Stimulated activated CD8-positive, alpha-beta memory T cell treated with anti-CD3 and anti-CD28 coated beads, Interleukin-4, amount 100 ng/mL, for 48 hours (primary cell): ENCODE measurements at regions not wholly inside any gene's neighbourhood (a gene's known extent, or its start where the extent isn't known, plus 50 kb on each side); places are given as distances from the start of the nearest gene placed in this dataset.
"Not testable (repeated sequence)": the region's sequence is repeated elsewhere in the genome, so short reads cannot be mapped to it uniquely, and the experiment has no call there.

Source experiments
- DNase-seq: peaks from one replicate; pipeline ENCODE4 v3.0.0-alpha.2; 2020

DNA sequence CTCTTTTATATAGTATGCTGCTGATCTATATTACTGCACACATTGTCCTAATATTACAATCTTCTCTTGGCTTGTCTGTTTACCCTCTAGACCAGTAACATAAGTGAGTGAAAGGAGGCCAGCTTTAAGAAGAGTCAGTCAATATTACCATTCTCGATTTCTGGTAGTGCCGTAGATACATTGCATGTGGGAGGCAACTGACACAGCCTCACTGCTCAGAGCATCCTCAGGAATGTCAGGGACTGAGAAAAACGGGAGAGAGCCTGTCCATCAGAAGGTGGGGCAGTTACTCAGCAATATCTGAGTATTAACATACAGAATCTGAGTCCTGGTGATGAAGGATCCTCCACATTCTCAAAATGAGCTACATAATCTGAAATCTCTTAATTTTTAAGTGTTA is 259.9 kb downstream of the GJA1 start:
- no peak for DNase-seq

DNA sequence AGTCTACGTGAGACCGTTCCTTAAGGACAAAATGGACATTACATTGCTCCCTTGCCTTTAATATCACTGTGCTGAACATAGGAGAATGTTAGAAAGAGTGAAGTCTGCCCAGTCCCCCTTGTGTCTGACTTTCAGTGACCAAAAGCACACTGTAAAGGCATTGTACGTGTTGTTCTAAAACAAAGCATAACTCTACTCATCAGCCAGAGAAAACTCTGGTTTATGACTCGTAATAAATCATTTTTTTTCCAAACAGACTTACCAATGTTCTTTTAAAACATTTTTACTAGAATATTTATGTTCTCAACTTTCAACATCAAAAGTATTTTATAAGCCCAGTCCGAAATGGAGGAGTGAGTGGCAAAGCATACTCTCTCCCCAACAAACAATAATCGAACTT is 262.5 kb downstream of the GJA1 start:
- no peak for DNase-seq

DNA sequence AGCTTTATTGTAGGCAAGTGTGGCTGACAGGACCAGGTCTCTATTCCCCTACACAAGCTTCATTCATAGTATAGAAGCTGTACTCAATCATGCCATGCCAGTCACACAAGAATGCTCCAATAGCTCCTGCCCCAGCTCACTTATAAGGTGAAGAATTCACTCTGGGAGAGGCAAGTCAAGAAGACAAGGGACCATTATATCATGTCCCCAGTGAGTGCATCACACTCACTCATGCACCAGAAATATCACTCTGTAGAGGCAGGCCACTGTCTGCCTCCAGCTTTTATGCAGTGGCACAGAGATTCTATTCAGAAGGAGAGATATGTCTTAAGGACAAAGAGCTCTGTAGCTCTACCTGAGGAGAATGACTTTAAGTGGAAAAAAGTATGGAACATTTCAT is 263.2 kb downstream of the GJA1 start:
- no peak for DNase-seq

DNA sequence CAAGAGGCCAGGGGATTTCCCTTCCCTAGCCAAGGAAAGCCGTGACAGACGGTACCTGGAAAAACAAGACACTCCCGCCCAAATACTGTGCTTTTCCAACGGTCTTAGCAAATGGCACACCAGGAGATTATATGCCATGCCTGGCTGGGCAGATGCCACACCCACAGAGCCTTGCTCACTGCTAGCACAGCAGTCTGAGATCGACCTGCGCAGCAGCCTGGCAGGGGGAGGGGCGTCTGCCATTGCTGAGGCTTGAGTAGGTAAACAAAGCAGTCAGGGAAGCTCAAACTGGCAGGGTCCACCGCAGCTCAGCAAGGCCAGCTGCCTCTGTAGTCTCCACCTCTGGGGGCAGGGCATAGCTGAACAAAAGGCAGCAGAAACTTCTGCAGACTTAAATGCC is 267.7 kb downstream of the GJA1 start:
- not testable (repeated sequence) for DNase-seq

DNA sequence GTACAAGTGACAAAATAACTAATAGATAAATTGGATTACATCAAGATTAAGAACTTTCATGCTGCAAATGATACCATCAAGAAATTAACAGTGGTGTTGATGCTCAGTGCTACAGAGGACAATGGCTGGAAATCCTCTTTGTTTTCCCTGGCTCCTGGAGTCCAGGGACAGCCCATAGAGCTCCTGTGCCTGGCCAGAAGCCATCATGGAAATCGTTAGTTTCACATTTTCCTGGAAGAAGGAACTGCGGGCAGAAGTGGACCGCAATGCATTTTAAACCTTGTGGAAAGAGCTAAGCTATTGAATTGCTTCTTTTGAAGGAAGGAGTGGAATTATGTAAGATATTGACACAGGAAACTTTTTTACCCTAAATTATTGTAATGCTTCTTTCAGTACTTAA is 276.0 kb downstream of the GJA1 start:
- no peak for DNase-seq

- no peak for DNase-seq
Measured at GRCh38 chr6:121717686-121718085, 282.2 kb downstream of the GJA1 start.

- DNase-seq, result not testable (repeated sequence)
Measured at GRCh38 chr6:121720867-121721266, 285.4 kb downstream of the GJA1 start.

DNA sequence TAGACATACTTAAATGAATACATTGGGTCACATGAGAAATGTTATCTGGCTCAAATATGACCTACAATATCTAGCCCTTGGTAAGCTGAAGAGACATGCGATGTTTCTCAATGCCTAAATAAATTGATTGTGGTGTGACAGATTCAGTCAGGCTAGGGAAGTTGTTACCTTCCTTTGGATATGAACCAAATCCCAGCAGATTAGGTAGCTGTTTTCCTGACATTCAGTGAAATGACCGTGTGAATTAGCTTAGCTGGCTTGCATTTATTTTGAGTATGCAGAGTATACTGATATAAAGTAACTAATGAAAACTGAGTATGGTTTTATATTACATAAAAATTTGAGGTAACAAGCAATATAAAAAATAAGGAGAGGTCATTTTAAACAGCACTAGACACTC is 288.2 kb downstream of the GJA1 start:
- no peak for DNase-seq

DNA sequence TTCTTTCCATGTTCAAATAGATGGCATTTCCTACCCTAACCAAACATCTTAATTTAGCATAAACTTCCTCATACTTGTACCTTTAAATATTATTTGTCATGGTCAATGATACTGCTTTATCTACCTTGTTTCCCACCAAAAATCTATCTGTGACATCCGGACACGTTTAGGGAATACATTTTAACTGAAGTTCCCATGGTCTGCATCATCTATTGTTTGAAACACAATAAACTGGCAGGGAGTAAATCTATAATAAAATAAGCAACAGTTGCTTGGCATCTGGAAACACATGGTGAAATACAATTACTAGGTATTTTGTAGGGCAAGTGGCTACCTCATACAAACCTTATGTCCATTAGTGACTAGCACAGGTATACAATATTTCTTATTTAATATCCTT is 289.1 kb downstream of the GJA1 start:
- DNase-seq, result no peak

DNA sequence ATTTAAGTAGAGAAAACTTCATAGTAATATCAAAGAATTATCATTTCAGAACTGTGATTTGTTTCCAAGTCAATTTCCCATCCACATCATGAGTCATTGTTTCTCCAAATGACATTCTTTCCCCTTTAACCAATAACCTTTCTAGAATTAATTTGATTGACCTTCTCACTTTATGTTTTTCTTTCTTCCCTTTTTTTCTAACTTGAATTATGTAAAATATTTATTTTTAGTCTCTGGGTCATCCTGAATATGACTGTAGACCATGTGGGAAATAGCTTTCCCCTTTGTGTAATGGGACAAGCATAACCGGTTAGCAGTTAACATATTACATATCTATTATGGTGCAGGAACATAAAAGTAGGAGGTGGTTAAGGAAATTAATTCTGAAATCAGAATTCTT is 291.1 kb downstream of the GJA1 start:
- DNase-seq, result no peak

DNA sequence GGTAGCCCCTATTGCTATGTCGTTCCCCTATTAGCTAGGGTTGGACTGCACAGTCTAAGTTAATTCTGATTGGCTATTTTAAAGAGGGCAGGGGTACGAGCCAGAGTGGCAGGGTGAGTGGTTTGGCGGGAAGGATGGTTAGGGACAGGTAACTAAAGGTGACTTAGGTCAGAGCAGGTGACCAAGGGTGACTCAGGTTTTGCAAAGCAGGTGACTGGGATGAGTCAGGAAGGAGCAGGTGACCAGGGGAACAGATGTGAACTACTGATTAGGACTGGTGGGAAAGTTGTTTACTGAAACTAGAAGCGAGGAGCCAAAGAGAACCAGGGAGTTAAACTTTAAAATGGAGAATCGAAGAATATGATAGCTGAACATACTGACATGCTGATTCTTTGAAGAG is 295.2 kb downstream of the GJA1 start:
- DNase-seq, result no peak

- DNase-seq, result no peak
Measured at GRCh38 chr6:121731381-121731780, 295.9 kb downstream of the GJA1 start.

DNA sequence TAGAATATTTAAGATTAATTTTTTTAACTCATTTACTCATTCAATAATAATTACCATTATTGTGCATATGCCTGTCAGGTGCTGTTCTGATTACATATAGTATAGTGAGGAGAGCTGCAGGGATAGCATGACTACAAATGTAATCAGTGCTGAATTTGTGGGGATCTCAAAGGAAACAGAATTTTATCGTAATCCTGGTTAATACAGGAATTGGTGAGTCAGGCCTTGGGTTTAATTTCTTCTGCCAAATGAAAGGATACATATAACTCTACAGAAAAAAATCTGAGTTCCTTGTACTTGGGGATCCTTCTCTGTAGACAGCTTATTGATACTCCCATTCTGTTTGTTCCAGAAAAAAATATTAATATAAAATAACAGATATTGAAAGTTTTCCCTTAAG is 297.2 kb downstream of the GJA1 start:
- no peak for DNase-seq

DNA sequence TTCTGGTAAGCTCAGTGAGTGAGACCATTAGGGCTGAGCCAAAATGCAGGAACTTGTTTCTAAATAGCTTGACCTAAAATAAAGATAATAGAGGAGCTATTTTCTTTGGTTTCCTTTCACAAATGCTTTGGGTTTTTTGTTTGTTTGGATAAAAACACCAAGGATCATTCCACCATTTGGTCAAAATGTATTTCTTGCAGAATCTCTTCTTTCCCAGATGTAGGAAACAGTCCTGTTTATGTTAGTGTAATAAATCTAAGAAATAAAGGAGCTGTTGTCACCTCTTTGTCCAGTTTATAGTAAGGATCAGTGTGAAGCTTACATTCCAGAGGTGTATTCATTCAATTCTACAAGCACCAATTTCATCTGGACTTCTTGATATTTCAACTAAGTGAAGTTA is 297.8 kb downstream of the GJA1 start:
- no peak for DNase-seq

- not testable (repeated sequence) for DNase-seq
Measured at GRCh38 chr6:121740188-121740587, 304.7 kb downstream of the GJA1 start.

GRCh38 chr6:121743691-121744090 is 308.2 kb downstream of the GJA1 start:
- DNase-seq, result no peak

DNA sequence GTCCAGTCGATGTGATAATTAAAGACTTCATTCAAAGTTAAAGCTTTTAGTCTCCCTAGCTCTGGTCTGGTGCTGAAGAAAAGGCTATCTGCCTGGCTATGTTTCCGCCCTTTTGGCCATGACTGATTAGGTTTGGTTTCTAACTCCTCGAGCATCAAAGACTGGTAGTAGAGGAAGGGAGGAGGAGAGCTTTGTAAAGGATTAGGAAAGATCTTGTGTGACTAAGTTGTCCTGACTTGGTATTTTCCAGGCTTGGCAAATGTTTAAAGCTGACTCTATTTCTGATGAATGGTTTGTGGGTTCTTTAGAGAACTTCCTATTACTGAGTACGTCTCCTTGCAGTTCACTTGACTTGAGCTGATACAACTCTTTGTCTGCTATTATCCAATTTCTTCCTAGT is 312.9 kb downstream of the GJA1 start:
- DNase-seq, result no peak

DNA sequence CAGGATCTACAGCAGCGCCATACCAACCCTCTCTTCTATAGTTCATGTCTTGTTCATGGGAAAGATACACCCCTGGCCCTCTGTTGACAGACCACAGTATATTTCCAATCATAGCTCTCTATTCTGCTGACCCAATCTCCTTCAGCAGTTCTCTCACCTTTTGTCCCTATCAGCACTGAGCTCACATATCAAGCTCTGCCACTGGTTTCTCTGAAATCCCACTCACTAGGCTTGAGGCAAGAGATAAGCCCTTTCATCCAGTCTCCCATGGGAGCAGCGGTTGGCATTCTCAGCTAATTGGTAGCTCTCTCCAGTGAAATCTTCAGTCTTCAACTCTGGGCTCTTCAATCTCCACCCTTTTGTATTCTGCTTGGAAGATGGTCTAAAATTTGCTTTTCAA is 313.4 kb downstream of the GJA1 start:
- DNase-seq, result no peak

GRCh38 chr6:121755485-121755884 is 320.0 kb downstream of the GJA1 start:
- DNase-seq, result no peak

DNA sequence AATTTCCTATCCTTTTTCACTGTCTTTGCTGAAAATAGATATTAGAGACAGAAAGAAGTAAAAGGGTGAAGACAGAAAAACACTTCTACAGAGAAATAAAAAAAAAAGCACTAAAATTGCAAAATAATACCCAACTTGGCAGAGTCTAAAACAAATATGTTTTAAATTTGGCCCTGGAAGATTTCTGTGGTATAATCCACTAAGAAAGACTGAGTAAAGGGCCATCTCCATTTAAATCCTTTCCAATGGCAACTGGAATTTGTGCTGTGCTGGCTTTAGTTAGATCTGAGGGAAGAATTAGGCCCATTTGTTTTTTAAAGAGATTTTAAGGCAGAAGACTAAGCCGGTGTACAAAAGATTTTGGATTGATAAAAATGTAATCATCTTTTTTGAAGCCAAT is 321.2 kb downstream of the GJA1 start:
- no peak for DNase-seq

DNA sequence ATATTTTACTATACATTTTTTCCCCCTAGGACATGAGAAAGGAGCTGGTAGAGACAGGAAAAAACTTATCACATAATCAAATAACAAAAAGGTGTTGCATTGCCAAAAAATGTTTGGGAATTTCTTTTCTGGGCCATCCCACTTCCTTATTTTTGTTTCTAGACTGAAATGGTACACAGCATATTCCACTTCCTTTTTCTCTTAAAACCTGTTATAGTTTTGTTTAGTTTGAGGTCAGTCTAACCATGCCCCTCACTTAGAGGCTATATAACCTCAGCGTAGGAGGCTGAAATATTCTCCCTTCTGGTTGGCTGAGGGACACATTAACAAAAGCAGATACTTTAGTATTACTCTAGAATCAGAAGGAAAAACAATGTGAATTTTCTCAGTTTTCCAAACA is 323.9 kb downstream of the GJA1 start:
- no peak for DNase-seq

- DNase-seq, result no peak
Measured at GRCh38 chr6:121760191-121760590, 324.7 kb downstream of the GJA1 start.

DNA sequence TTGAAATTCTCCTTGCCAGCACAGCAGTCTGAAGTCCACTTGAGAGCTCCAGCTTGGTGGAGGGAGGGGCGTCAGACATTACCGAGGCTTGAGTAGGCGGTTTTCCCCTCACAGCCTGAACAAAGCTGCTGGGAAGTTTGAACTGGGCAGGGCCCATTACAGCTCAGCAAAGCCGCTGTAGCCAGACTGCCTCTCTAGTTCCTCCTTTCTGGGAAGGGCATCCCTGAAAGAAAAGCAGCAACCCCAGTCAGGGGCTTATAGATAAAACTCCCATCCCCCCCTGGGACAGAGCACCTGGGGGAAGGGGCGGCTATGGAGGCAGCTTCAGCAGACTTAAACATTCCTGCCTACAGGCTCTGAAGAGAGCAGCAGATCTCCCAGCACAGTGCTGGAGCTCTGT is 325.3 kb downstream of the GJA1 start:
- DNase-seq, result no peak

- no peak for DNase-seq
Measured at GRCh38 chr6:121764493-121764892, 329.0 kb downstream of the GJA1 start.

GRCh38 chr6:121765060-121765459 is 329.6 kb downstream of the GJA1 start:
- DNase-seq, result no peak

DNA sequence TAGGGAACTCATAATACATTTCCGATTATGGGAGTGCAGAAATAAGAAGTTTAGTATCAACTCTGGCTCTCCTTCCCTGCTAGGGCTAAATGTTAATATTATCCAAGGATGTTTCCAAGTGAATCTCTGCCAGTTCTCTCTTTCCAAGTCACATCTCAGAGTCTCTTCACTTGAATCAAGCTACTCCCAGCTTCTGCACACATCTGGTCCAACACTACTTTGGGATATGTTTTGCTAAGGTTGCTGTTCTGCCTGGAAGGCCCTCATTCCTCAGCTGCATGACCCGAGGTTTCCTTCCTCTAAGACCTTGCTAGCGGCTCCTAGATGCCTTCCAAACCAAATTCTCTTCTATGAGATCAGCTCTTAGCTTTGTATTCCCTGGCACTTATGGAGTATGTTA is 331.8 kb downstream of the GJA1 start:
- no peak for DNase-seq
